Stromal cell of bone marrow (primary cell): ENCODE measurements at regions not wholly inside any gene's neighbourhood (a gene's known extent, or its start where the extent isn't known, plus 50 kb on each side); places are given as distances from the start of the nearest gene placed in this dataset.
"Not testable (repeated sequence)": the region's sequence is repeated elsewhere in the genome, so short reads cannot be mapped to it uniquely, and the experiment has no call there.

ENCODE experiments used
- DNase-seq: peaks from one replicate; pipeline ENCODE4 v3.0.0-alpha.2; 2012; ENCODE audit warnings: low read depth

DNA sequence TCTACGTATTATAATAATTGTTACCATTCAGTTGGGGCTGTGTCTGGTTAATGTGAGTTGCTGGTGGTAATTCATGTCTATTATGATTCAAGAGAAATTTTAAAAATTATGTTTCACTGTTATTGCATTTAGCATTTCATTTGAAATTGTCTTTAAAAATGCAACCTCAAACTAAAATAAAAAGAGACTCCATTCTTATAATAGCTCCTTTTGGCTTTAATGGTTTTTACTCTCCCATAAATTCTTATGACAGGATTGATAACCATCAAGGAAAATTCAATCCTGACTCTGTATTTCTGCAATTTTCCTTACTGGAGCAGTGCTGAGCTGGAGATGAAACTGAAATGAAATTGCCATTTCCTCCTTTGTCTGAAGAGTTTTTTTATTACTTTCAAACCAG, 262.7 kb downstream of the REEP3 start:
- DNase-seq = no peak

DNA sequence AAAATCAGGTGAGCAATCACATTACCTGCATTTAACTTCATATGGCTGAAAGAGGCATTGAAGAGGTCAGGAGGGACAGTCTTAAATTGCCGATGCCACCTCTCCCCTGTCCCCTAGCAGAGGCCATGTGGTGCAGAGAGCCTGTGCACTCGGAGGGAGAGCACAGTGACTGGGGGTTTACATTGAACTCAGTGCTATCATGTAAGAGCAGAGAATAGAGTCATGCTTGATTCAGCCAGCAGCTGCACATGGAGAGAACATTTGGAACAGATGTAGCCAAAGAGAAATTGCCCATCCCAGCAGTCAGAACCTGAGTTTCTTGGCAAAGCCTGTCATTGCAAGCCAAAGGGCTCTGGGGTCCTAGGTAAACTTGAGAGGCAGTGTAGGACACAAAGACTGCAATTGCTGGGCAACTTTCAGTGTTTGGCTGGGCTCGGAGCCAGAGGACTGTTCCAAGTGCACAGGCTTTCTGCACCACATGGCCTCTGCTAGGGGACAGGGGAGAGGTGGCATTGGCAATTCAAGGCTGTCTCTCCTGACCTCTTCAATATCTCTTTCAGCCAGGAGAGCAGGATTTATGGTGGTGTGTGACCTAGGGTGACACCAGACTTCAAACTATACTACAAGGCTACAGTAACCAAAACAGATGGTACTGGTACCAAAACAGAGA, 267.1 kb downstream of the REEP3 start:
- DNase-seq = no peak

DNA sequence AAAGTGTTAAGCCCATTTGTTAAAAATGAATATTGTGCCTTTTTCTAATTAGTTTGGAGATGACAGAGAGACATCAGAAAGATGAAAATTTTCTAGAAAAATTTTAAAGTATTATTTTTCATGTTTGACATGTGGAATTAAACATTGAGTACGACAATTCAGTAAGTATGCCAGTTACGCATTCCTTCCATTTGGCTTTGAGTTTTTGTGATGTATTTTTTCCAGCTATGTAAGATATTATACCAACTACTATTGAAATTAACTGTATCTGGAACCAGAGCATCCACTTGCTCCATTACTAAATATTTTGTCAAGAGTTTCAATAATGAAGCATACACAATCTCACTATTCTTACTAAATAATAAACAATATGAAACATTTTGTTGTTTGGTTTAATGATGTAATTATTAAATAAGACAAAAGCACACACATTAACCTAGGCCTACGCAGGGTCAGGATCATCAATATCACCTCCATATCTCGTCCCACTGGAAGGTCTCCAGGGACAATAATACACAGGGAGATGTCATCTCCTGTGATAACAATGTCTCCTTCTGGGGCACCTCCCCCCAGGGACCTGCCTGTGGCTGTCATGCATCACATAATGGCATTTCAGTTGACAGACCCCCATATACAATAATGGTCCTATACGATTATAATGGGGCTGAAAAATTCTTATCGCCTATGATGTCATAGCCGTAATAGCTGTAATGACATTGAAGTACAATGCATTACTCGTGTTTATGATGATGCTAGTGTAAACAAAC, 274.1 kb downstream of the REEP3 start:
- no peak for DNase-seq

DNA sequence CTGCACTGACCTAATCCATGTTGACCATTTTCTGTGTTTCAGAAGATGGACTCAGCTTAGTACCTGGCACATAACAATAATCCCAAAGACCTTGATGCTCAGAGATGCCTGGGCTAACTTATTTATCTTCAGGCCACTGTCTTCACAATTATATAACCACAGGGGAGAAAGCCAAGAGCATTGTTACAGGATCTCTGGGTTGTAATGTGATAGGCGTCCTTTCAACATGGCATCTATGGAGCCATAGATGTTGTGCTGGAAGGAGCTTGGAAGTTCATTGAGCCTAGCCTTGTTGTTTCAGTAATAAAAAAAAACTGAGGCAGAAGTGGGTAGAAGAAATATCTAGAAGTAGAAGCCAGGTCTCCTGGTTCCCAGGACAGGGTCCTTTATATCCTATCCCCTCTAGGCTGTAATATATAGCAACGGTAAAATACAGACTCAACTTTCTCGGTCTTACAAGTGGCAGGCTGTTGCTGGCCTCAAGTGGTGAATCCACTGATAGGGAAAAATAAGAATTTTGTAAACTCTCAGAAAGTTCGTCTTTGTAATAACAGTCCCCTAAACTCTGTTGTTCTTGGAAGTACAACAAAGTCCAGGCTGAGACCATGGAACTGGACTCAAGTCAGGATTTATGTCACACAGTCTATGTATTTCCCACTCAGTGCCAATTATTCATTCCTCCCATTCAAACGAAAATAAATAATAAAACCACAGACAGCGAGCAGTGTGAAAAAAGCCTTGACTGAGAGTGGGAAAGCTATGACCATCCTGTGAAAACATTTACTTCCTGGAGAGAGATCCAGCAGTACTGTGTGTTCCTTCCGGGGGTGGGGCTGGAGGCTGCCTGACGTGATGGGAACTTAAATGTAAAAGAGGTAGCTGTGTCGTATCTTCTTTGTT, 277.6 kb downstream of the REEP3 start:
- DNase-seq = peak; percentile 87

DNA sequence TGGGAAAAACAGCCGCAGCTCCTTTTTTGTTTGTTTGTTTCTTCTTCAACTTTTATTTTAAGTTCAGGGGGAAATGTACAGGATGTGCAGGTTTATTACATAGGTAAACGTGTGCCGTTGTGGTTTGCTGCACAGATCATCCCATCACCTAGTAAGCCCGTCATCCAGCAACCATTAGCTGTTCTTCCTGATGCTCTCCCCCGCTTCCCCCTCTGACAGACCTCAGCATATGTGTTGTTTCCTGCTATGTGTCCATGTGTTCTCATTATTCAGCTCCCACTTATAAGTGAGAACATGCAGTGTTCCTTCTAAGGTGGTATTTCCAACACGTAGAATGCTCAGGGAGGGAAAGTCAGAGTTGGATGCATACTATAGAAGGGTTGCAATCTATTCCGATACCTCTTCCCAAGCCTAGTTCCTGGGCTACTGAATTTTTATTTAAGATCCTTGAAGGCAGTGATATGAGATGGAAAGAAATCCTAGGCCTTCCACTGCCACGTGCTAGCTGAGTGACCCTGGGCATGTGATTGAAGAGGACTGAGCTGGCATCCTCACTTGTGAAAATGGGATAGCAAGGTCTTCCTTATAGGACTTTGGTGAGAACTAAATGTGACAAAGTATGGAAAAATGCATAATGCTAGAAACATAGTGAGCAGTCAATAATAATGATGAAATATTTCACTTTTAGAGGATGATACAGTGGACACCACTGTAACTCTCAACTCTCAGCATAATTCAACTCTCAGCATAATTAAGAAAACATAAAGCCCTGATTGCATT, 278.5 kb downstream of the REEP3 start:
- DNase-seq = no peak

DNA sequence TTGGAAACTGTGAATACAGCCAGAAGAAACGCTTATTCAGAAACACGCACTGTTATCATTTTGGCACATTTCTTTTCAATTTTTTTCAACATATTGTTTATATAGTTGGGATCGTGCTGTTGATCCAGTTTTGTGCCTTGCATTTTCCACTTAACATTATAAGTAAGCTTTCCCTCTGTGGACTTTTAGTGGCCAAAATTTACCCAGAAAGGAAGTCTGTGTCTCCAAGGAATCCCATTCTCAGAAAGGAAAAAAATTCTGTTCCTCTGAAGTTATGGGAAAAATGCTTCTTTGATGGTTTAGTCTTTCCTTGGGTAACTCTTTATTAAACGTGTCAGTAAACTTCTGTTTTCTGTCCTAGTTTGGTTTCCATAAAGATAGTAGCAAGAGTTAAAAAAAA, 280.0 kb downstream of the REEP3 start:
- DNase-seq = no peak

DNA sequence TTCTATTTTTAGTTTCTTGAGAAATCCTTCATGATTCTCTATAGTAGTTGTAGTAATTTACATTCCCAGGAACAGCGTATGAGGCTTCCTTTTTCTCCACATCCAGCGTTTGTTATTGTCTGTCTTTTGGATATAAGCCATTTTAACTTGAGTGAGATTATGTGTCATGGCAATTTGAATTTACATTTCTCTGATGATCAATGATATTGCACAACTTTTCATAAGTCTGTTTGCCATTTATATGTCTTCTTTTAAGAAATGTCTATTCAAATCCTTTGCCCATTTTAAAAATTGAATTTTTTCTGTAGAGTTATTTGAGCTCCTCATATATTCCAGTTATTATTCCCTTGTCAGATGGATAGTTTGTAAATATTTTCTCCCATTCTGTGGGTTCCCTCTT, 285.1 kb downstream of the REEP3 start:
- no peak for DNase-seq

DNA sequence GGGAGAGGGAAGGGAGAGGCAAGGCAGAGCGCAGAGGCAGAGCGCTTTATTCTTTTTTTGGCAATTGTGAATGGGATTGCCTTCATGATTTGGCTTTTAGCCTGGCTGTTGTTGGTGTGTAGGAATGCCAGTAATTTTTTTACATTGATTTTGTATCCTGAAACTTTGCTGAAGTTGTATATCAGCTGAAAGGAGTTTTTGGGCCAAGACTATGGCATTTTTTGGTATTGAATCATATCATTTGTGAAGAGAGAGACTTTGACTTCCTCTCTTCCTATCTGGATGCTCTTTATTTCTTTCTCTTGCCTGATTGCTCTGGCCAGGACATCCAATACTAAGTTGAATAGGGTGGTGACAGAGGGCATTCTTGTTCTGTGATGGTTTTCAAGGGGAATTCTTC, 291.3 kb downstream of the REEP3 start:
- DNase-seq = no peak

DNA sequence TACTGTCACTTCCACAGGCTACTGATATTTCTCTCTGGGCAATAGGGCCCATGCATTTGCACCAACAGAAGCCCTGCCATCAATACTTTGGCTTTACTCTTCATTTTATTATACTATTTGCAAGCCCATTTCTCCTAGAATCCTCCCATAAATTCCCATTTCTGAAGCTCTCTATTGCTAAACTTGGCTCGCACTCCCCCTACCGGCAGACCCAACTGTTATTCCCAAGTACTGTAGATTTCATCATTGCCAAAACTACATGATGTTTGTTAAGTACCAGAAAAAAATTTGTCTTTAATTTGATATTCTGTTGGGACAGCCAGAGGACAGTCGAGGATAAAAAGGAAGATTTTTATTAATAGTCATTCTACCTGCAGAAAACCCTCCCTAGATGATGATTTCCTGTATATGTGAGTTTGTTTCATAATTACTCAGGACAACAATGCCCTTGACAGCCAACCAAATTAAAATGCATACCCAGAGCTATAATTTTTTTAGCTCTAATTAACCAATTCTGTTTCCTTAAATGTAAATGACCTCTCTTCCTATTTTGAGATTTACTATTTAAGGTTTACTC, 298.6 kb downstream of the REEP3 start:
- DNase-seq = peak; percentile 62

DNA sequence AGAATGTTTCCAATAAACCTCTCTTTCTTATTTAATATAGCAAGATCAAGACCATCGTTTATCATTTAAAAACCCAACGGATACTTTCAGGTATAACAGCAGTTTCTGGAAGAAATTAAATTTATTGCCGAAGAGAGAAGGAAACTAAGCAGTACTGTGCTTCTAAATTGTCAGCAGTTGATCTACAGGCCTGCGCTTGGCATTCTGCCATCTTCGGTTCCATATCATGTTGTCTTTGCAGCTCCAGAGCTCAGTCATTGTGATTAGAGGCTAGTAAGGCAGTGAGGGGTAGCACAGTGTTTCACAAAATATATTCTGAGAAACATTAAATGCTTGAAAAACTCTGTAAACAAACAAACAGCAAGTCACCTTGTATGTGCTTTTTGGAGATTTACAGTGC, 301.3 kb downstream of the REEP3 start:
- DNase-seq = no peak

DNA sequence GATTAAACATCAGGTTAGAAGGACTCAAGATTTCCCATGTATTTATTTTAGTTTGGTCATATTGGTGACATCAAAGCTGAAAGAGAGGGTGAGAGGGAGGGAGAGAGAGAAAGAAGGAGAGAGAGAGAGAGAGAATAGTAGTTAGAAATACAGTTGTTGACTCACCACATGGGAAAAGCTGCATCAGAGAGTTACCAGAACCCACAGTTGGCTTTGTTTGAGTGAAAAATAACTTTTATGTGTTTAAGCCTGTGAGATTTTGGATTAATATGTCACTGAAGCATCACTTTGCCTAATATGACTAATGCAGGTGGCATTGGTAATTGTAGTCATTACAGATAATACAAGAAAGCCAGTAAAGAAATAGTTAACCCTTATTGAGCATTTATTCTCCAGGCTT, 303.9 kb downstream of the REEP3 start:
- DNase-seq = peak; percentile 39

DNA sequence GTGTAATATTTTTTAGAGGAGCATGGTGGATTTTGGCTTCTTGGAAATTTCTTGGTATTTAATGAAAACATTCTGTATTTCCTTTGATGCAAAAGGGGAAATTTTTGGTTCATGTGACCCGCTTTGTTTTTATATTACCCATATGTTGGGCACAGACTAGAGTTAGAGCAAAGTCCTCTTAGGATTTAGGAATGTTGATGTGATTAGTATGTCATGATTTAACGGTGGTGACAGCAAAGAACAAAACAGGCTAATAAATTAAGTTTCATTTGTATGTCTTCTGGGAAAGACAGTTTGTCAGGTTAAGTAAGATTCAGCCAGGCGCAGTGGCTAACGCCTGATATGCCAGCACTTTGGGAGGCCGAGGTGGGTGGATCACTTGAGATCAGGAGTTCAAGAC, 304.6 kb downstream of the REEP3 start:
- no peak for DNase-seq

DNA sequence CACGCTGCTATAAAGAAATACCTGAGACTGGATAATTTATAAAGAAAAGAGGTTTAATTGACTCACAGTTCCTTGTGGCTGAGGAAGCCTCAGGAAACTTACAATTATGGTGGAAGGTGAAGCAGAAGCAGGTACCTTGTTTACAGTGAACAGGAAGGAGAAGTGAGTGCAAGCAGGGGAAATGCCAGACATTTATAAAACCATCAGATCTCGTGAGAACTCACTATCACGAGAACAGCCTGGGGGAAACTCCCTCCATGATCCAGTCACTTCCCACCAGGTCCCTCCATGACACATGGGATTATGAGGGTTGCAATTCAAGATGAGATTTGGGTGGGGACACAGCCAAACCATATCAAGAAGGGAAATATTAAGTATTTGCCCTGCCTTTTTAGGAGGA, 305.8 kb downstream of the REEP3 start:
- not testable (repeated sequence) for DNase-seq

DNA sequence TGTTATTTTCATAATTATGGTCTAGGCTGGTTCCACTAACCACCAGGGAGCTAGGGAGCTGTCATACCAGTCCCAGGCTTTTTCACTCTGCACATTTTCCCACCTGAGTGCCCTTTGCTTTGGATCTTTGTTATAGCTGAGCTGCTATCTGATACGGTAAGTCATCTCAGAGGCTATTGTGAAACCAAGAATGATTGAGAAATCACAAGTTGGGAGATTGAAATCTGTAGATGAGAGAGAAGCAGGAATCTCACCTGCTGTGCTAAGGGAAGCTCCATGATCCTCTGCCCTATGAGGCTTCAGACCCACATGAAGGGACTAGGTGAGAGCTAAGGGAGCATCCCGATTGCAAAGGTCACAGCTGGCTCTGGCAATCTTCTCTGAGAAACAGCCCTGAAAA, 307.8 kb downstream of the REEP3 start:
- no peak for DNase-seq

DNA sequence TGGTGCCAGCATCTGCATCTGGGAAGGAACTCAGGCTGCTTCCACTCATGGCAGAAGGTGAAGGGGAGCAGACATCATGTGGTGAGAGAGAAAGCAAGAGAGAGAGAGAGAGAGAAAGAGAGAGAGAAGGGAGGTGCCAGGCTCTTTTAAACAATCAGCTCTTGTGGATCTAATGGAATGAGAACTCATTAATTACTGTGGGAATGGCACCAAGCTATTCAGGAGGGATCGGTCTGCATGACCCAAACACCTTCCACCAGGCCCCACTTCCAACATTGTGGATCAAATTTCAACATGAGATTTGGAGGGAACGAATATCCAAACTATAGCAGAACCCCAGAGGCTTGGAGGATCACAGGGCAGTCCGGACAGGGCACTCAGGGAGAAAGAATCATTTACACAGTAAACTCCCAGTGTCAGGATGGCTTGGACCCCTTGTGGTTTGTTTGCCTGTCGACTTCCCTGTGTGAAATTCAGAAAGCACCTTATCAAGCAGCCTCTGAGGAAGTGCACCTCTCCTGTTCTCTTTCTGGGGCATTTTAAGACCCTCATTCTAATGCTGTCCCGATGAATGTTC, 308.5 kb downstream of the REEP3 start:
- DNase-seq = no peak

DNA sequence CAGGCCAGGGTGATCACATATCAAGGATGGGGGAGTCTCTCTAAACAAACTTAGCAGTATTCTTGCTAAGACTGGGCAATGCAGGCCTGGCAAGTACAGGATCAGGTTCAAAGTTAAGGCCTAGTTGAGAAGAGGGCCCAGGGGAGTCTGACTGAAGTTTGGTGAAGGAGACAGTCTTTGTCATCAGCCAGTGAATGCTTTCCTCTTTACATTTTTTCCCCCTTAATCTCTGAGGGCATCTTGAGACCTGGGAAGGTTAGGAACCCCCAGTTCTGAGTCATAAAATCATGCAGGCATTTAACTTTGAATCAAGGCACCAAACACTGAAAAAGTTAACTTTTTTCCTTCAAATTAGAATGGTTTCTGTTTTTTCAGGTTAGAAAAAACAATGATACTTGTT, 311.5 kb downstream of the REEP3 start:
- no peak for DNase-seq

DNA sequence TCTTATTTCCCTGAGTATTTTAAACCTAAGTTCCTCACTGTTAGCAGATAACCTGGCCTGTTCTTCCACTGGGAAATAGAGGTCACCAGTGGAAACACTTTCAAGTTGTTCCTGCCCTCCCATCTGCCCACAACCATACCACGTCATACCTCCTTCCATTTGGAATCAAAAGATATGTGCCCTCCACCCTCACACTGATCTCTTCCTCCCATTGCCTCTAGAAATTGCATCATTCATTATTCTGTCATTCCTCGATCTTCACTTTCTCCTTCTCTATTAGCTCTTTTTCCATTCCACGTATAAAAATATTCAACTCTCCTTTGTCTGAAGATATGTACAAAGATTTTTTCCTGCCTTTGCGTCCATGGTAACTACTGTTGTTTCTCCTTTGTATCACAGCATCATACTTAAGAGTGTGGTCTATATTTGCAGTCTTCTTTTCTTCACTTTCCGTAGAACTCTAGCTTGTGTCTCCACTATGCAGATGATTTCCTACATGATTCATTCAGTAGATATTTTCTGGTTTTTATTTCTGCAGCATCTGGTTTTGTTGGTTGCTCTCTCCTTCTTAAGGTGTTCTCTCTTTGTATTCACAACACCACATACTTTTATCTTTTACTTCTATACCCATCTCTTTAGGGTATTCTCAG, 312.3 kb downstream of the REEP3 start:
- DNase-seq = no peak

DNA sequence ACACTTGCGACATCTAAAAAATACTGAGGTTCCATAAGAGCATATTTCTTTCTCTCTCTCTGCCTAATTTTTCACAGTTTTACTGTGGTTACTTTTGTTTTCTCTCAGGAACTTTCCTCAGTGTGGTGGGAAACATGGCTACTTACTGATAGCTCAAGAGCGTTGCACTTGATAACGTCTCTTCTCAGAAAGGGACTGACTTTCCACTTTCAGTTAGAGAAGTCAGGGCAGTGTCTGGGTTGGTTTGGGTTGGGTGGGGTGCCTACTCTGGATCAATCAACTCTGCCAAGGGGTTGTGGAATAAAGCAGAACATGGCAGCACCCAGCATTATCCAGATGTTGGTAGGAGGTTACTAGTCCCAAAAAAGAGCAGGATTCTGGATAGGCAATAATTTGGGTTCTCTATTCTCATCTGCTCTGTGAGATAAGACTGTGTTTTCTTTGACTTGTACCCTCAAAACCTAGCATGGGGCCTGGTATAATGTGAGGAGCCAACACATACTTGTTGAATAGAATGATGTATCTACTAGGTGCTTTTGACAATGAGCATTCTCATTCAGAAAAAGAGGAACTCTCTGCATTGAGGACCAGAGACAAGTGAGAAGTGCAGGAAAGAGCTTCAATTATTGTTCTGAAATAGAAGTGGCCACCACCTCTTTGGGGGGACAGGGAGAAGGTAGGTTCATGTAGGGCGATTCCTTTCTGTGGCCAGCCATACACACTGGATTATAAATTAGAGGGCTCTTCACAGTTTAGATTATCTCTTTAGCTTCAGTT, 315.7 kb downstream of the REEP3 start:
- no peak for DNase-seq

DNA sequence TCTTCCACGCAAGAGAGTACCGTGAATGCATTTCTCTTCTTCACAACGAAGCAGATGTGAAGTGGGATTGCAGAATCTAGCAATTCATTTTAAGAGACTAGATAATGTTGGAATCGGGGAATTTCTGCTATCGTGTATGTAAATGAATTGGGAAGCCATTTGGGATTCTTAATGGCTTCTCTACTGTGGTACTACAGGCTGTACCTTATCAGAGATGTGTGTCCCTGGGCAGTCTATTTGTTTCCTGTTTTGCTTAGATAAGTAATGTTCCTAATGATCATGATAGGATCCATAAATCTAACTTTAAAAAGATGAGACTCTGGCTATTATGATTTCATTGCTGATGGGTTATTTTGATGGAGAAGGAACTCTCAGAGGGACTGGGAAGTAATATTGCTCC, 320.6 kb downstream of the REEP3 start:
- no peak for DNase-seq

DNA sequence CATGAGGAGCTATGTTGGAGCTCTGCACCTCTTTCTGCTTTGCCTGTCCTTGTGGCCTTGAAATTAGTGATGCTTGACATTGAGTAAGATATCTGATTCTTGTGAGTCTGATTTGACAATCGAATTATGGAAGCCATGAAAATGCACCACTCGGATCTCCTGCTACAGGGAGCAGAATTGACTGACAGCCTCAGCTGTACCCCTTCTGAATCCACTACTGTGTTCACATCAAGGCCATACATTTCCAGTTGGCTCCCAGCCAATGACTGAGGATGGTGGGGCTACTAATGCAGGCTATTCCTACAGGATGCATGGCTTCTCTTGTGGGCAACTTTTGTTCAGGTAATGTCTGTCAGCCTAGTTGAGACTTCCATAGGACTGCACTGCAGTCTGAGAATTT, 321.9 kb downstream of the REEP3 start:
- no peak for DNase-seq
